ENCODE measurements at regions not wholly inside any gene's neighbourhood (a gene's known extent, or its start where the extent isn't known, plus 50 kb on each side); places are given as distances from the start of the nearest gene placed in this dataset.

DNA sequence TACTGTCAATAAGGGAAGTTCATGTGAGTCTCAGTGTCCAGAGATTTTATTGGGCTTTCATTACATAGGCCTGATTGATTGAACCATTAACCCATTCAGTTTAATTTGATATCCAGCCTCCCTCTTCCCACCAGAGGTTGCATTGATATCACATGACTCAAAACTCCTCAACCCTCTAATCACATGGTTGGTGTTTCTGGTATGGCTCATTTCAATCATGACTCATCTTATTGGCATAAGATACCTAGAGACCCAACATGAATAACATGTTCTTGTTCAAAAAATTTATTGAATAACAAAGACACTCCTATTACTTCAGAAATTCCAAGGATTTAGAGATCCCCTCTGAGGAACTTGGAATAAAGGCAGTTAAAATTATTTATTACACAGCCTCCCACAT lies 982.2 kb downstream of the TLE1 start:
- no peaks in the 10 kb centered on the region for H3K4me1 ChIP-seq (replicated peaks; ENCODE audit: insufficient read depth)
- H2AFZ ChIP-seq = no peak overlapping the region
- ChIA-PET POLR2A (ENCODE audit: unreplicated experiment) (no interaction called here), CTCF (no interaction called here)
- no peaks in the 10 kb centered on the region for H3K27me3 ChIP-seq (ENCODE audit: insufficient read depth, low read depth)
- no peaks in the 10 kb centered on the region for H3K79me2 ChIP-seq (ENCODE audit: low read depth)
- H3K4me2 ChIP-seq = no peak overlapping the region
- H3K9me3 ChIP-seq (ENCODE audit: insufficient read depth, low read depth) = peaks cover 6% of the 10 kb centered on the region; the same call in 1 of the 2 replicates
- no peak overlapping the region for H3K4me3 ChIP-seq
- no peaks in the 10 kb centered on the region for H3K36me3 ChIP-seq (ENCODE audit: low read depth)
- TF ChIP-seq, protein P1, sequence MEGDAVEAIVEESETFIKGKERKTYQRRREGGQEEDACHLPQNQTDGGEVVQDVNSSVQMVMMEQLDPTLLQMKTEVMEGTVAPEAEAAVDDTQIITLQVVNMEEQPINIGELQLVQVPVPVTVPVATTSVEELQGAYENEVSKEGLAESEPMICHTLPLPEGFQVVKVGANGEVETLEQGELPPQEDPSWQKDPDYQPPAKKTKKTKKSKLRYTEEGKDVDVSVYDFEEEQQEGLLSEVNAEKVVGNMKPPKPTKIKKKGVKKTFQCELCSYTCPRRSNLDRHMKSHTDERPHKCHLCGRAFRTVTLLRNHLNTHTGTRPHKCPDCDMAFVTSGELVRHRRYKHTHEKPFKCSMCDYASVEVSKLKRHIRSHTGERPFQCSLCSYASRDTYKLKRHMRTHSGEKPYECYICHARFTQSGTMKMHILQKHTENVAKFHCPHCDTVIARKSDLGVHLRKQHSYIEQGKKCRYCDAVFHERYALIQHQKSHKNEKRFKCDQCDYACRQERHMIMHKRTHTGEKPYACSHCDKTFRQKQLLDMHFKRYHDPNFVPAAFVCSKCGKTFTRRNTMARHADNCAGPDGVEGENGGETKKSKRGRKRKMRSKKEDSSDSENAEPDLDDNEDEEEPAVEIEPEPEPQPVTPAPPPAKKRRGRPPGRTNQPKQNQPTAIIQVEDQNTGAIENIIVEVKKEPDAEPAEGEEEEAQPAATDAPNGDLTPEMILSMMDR (conservative IDR thresholded peaks at IDR 0.05) = no peak
- no peak for TF ChIP-seq EZH2 (IDR thresholded peaks at IDR 0.05; ENCODE audit: low read depth)
- BruUV-seq (replicated peaks) = no TSS peak
- no peaks in the 10 kb centered on the region for H4K20me1 ChIP-seq (ENCODE audit: insufficient read depth)
- intact Hi-C loops (cut with micrococcal nuclease; ENCODE audit: unreplicated experiment) = no loop called here
- no peaks in the 10 kb centered on the region for H3F3A ChIP-seq (ENCODE audit: insufficient read depth, low read depth)
- H3K27ac ChIP-seq = no peak overlapping the region
- H3K9me2 ChIP-seq (ENCODE audit: insufficient read depth) = no peaks in the 10 kb centered on the region
- DNase-seq = no peak

DNA sequence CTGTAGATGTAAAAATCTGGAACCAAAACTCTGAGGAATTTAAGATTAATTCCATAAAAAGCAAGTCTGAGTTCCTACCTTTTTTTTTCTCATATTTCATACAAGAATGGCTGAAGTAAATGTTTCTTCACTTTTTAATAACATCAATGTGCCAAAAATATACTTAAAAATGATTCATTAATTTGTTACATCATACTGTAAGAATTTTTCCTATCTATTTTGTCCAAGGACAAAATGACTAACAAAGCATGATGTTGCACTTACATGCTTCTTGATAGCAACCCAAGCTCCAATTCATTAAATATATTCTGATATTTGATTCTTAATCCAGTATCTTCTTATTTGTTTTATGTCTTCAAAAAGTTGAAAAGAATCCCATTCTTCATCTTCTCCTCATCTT lies 988.3 kb downstream of the TLE1 start:
- Histone ChIP-seq H3K27me3 (ENCODE audit: insufficient read depth, low read depth) (no peaks in the 10 kb centered on the region), H3K36me3 (ENCODE audit: low read depth) (no peaks in the 10 kb centered on the region), H3K9me3 (ENCODE audit: insufficient read depth, low read depth) (no peaks in the 10 kb centered on the region; the same call in 1 of the 2 replicates), H3K9me2 (ENCODE audit: insufficient read depth) (no peaks in the 10 kb centered on the region), H4K20me1 (ENCODE audit: insufficient read depth) (no peaks in the 10 kb centered on the region), H2AFZ (no peak overlapping the region), H3K4me2 (no peak overlapping the region), H3K79me2 (ENCODE audit: low read depth) (no peaks in the 10 kb centered on the region), H3K27ac (no peak overlapping the region), H3F3A (ENCODE audit: insufficient read depth, low read depth) (no peaks in the 10 kb centered on the region), H3K4me3 (no peak overlapping the region), H3K4me1 (replicated peaks; ENCODE audit: insufficient read depth) (no peaks in the 10 kb centered on the region)
- BruUV-seq (replicated peaks) = no TSS peak
- ChIA-PET CTCF (no interaction called here), POLR2A (ENCODE audit: unreplicated experiment) (no interaction called here)
- intact Hi-C loops (cut with micrococcal nuclease; ENCODE audit: unreplicated experiment) = no loop called here
- TF ChIP-seq EZH2 (IDR thresholded peaks at IDR 0.05; ENCODE audit: low read depth) = no peak
- TF ChIP-seq, protein P1 (conservative IDR thresholded peaks at IDR 0.05) = no peak
- no peak for DNase-seq

DNA sequence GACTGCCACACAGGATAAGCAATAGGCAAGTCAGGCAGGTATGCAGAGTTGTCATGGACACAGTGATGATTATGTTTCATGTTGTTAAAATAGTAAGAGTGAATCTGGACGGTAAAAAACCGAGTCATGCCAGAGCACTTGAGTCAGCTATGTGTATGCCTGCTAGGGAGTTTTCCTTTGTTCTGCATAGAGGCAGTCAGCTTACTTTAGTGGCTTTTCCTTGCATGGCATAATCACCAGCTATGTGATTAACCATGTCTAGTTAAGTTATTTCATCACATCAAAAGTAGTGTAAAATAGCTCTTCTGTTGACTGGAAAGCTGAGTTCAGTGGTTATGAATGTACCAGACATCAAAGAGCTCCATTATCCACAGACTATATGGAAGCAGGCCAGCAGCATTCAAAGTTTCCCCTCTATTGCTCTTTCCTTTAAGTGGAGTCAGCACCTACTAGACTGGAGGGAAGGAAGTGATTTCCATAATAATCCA lies 989.8 kb downstream of the TLE1 start:
- H3F3A ChIP-seq (ENCODE audit: insufficient read depth, low read depth) = no peaks in the 10 kb centered on the region
- DNase-seq = no peak
- H3K4me2 ChIP-seq = no peak overlapping the region
- ChIA-PET POLR2A (ENCODE audit: unreplicated experiment) (no interaction called here), CTCF (no interaction called here)
- H3K9me2 ChIP-seq (ENCODE audit: insufficient read depth) = no peaks in the 10 kb centered on the region
- TF ChIP-seq, protein P1 (conservative IDR thresholded peaks at IDR 0.05) = no peak
- no peaks in the 10 kb centered on the region for H3K4me1 ChIP-seq (replicated peaks; ENCODE audit: insufficient read depth)
- H2AFZ ChIP-seq = no peak overlapping the region
- BruUV-seq (replicated peaks) = no TSS peak
- H3K79me2 ChIP-seq (ENCODE audit: low read depth) = no peaks in the 10 kb centered on the region
- H3K36me3 ChIP-seq (ENCODE audit: low read depth) = no peaks in the 10 kb centered on the region
- no peaks in the 10 kb centered on the region for H3K27me3 ChIP-seq (ENCODE audit: insufficient read depth, low read depth)
- peaks cover 5% of the 10 kb centered on the region; the same call in 1 of the 2 replicates for H3K9me3 ChIP-seq (ENCODE audit: insufficient read depth, low read depth)
- intact Hi-C loops (cut with micrococcal nuclease; ENCODE audit: unreplicated experiment) = no loop called here
- H3K4me3 ChIP-seq = no peak overlapping the region
- H4K20me1 ChIP-seq (ENCODE audit: insufficient read depth) = no peaks in the 10 kb centered on the region
- no peak overlapping the region for H3K27ac ChIP-seq
